GM21447 (cell line): ENCODE measurements at regions not wholly inside any gene's neighbourhood (a gene's known extent, or its start where the extent isn't known, plus 50 kb on each side); places are given as distances from the start of the nearest gene placed in this dataset.
"Not testable (repeated sequence)": the region's sequence is repeated elsewhere in the genome, so short reads cannot be mapped to it uniquely, and the experiment has no call there.

ENCODE experiments used
- ATAC-seq: cut with Tn5 transposase; IDR thresholded peaks from one replicate; pipeline ENCODE4 v1.9.1; 2021; ENCODE audit not compliant: unreplicated experiment

DNA sequence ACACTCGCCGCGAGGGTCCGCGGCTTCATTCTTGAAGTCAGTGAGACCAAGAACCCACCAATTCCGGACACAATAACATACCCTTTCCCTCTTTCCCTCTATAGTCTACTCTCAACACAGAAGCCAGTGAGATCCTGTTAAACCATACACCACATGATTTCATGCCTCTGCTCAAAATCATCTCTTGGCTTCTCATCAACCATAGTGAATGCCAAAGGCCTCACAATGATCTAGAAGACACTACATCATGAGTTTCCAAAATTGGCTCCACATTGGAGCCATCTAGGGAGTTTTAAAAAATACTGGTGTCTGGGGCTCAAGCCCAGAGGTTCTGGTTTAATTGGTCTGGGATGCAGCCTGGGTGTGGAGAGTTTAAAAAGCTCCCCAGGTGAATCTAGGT is 124.5 kb downstream of the EFNB1 start:
- ATAC-seq = no peak

DNA sequence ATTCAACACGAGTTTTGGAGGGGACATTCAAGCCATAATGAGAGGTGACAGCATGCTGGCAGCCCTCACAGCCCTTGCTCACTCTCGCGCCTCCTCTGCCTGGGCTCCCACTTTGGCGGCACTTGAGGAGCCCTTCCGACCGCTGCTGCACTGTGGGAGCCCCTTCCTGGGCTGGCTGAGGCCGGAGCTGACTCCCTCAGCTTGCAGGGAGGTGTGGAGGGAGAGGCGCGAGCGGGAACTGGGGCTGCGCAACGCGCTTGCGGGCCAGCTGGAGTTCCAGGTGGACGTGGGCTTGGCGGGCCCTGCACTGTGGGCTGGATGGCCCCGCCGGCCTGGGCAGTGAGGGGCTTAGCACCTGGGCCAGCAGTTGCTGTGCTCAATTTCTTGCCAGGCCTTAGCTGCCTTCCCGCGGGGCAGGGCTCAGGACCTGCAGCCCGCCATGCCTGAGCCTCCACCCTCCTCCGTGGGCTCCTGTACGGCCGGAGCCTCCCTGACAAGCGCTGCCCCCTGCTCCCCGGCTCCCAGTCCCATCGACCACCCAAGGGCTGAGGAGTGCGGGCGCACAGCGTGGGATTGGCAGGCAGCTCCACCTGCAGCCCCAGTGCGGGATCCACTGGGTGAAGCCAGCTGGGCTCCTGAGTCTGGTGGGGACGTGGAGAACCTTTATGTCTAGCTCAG is 123.3 kb downstream of the EFNB1 start:
- not testable (repeated sequence) for ATAC-seq

- ATAC-seq = no peak
Observed at GRCh38 chrX:68950937-68951336, 122.1 kb downstream of the EFNB1 start.

GRCh38 chrX:68947882-68948605 is 119.2 kb downstream of the EFNB1 start:
- ATAC-seq = no peak

DNA sequence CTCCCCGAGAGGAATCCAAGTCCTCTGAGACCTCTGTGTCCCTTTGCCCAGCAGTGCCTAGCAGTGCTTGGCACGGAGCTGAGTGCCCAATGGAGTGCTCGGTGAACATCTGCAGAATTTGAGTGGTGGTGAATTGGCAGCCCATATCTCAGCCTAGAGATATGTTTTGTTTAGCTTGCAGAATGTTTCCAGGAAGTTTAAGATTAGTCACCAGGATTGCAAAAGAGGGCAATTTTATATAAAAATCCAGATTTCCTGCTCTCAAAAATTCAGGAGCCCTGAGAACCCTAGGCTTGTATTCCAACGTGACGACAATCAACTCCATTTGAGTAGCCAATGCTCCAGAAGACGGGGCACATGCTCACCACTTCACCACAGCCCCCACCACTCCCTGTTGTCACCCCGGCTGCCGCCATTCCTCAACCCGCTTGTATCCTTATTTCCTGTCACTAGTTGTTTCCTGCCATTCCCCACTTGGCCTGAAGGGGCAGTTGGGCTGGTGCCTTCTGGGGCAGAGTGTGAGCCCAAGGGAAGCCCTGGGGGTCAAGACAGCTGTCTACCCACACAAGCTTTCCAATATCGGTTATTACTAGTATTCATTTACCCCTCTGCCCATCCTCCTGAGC is 116.9 kb downstream of the EFNB1 start:
- no peak for ATAC-seq

GRCh38 chrX:68945081-68945602 is 116.3 kb downstream of the EFNB1 start:
- ATAC-seq = no peak

DNA sequence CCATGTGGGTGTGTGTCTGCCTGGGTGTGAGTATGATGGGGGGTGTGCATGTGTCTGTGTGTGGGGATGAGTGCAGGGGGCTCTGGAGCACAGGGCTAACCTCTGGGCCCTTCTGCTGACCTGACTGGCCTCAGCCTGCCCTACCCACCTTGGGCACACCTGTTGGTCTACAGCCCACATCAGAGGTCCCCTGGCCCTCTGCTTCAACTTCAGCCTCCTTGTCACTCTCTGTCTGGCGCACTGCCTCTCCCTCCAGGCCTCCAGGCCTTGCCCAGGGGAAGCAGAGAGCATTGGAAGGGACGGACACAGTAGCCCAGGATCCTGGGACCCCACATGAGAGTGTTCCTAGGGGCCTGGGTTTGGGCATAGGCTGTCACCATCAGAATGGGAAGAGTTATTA is 115.4 kb downstream of the EFNB1 start:
- ATAC-seq = no peak

GRCh38 chrX:68942840-68943239 is 114.0 kb downstream of the EFNB1 start:
- ATAC-seq = no peak

DNA sequence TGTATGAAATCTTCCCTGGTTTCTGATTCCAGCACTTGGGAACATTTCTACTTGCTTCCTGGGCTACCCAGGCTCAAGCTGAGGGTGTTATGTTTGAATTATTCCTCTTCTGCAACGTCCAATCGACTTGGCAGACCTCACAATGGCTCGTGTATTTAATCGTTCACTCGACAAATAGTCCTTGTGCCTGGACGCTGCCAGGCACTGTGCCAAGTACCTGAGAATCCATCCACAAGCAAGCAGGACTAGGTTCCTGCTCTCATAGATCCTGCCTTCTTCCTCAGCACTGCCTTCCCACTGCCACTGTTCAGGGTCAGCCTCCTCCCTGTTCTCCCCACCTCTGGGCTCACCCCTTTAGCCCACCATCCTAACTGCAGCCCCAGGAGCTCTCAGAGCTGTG is 113.3 kb downstream of the EFNB1 start:
- no peak for ATAC-seq

DNA sequence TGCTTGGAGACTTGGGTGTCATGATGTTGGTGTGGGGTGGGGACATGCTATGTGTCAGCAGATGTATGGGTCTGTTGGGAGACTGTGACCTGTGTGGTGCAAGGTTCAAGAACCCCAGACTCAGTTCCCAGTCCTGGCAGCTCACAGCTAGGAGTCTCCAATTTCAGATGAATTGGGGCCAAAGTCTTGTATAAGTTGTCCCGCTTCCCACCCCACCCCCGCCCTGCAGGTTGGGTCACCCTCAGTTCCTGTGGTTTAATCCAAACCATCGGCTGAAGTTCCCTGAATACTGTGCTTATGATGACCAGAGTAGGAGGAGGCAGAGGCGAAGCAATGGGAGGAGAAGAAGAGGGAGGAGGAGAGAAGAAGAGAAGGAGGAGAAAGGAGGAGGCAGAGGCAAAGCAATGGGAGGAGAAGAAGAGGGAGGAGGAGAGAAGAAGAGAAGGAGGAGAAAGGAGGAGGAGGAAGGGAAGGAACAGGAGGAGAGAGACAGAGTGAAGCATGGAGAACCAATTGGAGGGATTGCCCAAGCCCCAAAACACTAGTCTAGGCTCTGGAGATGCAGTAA is 112.6 kb downstream of the EFNB1 start:
- no peak for ATAC-seq

DNA sequence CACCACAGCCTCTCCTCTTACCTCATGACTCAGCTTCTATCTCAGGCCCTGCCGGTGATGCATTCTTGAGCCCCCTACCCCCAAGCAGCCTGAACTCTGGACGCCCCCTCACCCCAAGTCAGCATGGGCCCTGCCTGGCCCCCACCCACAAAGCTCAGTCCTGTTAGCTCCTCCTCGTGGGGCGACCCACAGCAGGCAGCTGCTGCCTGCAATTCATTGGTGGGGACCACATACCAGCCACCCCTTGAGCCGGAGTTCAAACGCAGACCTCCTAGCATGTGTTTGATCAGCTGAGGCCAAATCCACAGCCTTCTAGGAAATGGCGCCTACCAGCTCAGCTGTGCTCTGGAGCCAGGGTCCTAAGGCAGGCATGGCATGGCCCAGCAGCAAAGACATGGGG is 111.8 kb downstream of the EFNB1 start:
- ATAC-seq = no peak

GRCh38 chrX:68939868-68940267 is 111.0 kb downstream of the EFNB1 start:
- no peak for ATAC-seq

DNA sequence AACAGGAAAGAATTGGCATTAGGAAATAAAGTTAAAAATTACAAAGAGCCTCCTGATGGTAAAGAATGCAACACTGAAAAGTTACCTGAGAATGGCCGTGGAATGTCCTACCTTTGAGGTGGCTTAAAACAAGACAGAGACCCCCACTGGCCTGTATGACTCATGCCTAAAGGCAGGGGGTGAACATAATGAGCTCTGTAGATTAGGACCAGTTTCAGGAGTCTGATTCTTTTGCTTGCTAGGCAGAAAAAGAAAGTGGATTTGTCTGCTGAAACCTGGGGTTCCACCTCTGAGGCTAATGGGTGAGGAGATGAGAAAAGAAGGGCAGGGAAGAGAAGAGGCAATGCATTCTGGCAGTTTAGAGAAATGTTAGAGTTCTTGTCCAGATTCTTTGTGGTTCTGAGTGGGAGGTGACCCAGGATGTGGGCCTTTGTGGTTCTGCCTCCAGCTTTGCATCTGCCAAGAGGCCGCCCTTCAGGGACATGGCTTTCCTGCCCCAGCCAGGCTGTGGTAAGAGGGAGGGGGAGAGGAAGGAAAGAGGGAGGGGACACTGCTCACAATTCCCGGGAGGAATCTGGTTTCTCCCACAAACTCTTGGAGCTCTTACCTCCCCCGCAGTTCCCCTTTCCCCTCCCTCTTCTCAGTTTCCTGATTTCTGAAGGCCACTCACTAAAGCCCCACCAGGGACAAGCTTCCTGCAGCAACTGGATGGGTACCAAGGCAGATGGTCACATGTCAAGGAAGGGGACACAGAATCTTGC is 109.6 kb downstream of the EFNB1 start:
- ATAC-seq = no peak

GRCh38 chrX:68937581-68937980 is 108.8 kb downstream of the EFNB1 start:
- ATAC-seq = no peak

DNA sequence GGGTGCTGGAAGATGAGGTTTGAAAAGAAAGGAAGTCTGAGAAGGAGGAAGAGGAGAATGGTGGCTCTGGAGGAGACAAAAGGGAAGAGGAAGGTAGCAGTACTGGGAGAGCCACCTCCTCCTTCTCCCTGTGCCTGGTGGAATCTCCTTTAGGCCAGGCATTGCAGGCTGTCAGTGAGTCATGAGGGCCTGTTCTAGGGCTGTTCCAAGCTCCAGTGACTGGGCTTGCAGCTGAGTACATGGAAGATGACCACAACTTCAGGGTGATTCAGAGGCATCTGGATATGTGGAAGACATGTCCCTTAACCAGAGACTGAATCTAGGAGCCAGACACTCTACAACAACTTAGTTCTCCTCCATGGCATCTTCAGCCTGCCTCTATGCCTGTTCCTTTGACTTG is 107.8 kb downstream of the EFNB1 start:
- no peak for ATAC-seq

DNA sequence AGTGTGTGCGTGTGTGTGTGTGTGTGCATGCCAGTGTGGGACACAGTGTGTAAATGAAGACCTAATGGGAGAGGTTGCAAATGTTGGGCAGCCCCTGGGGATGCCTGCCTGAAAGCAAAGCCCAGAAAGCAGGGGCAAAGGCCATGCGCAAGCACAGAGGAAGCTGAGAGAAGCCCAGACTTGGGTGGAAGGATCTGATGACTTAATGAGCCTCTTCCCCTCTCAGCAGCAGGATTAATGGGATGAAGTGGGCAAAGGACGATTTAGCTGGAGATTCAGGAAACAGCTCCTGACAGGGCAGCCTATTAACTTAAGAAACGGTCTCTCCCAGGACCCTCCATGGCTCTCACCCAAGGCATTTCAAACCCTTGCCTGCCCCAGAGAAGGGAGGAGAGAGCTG is 107.3 kb downstream of the EFNB1 start:
- ATAC-seq = no peak

- no peak for ATAC-seq
Observed at GRCh38 chrX:68935362-68935761, 106.5 kb downstream of the EFNB1 start.

DNA sequence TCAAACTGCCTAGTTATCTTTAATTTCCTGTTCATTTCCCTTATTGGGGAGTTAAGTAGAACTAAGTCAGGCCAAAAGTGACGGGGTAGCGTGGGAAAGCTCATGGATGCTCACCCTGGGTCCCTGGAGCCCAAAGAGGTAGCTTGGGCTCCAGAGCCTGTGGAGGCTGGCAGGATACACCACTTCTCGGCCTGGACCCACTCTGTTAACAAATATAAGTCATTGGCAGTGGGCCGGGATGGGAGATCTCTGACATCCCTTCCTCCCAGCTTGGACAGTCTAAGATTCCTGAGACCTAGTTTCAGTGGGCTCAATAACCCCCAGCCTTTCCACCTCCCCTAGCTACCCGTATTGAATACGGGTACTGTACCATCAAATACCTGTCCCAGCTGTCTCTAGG is 106.1 kb downstream of the EFNB1 start:
- no peak for ATAC-seq

GRCh38 chrX:68934421-68934820 is 105.6 kb downstream of the EFNB1 start:
- ATAC-seq = no peak

DNA sequence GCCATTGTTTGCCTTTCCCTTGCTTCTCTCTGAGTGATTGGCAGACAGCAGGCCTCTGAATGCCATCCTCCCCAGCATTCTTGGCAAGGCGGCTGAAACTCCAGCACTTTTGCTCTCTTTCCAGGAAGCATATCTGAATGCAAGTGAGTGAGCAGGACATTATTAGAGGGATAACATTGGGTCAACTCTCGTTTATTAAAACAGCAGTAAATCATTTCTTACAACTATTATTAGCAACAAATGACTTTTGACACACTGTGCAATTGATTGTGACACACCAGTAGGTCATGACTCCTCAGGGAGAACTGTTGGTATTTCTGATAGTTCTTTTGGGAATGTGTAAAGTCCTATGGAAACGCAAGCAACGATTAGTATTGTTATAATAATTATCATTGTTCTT is 103.8 kb downstream of the EFNB1 start:
- no peak for ATAC-seq

DNA sequence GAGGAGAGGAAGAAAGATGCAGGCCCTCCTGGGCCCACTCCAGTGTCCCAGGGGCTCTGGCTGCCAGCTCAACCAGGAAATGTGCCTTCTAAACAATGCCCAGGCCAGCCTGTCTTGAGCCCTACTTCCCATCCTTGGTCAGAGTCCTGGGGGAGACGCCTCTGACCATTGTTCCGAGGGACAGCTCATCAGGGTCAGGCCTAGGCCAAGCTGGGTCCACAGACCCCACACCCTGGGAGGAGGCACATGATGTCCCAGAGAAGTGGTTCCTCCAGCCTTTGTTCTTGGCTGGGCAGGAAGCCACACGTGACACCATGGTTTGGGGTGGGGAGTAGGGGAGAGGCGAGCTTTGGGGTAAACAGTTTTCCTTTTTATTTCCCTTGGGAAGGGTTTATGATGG is 102.5 kb downstream of the EFNB1 start:
- no peak for ATAC-seq
